Fibroblast of skin of abdomen (primary cell): ENCODE measurements at regions not wholly inside any gene's neighbourhood (a gene's known extent, or its start where the extent isn't known, plus 50 kb on each side); places are given as distances from the start of the nearest gene placed in this dataset.
"Not testable (repeated sequence)": the region's sequence is repeated elsewhere in the genome, so short reads cannot be mapped to it uniquely, and the experiment has no call there.

Source experiments
- DNase-seq: peaks from one replicate; pipeline ENCODE4 v3.0.0-alpha.2; 2013

DNA sequence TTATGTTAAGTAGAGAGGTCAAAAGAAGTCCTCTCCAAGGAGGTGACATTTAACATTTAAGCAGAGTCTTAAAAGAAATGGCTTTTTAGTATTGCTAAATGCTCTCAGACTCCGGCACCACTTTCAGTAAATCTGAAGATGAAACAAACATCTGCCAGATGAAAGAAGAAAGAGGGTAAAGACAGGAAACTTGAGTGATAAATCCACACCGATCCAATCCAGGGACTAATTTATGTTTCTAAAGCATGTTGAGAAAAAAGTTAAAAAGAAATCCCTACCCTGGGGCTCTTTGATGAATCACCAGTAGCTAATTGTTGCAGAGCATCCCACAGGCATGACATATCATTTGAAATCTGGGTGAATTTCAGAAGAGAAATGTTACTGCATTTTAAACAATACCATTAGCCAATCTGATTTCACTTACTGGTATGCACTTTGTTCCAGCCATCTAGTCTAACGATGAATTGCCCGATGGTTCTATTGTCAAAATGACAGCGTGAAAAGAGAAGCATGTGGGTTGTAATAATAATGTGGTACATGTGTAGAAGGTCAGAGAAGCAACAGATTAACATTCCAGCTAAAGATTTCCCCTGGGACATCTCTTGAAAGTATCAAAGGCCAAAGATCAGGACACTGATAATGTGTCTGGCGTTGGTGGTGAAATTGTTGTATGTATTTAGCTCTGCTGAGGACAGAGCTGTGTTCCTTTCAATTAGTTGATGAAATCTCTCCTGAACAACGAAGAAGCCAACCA is 485.7 kb downstream of the CSNK1G3 start:
- DNase-seq: peak; percentile 93

DNA sequence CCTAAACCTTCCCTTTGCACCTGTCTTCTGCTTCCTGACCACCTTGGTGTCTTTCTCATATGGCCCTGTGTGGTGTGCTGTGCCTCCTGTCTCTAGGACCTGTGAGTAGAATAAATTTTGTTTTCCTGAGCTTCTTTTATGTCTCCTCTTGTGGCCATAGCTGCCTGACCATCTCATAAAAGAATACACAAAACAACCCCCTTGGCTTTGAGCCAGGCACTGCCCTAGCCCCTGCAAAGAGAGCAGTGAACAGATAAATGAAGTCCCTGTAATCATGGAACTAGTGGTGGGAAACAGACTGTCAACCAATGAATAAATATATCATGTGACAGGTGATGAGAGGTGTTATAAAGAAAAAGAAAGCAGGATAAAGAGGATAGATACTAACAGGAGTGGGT is 485.1 kb downstream of the CSNK1G3 start:
- no peak for DNase-seq

- peak; percentile 47 for DNase-seq
Measured at GRCh38 chr5:123992641-123993040, 480.7 kb downstream of the CSNK1G3 start.

DNA sequence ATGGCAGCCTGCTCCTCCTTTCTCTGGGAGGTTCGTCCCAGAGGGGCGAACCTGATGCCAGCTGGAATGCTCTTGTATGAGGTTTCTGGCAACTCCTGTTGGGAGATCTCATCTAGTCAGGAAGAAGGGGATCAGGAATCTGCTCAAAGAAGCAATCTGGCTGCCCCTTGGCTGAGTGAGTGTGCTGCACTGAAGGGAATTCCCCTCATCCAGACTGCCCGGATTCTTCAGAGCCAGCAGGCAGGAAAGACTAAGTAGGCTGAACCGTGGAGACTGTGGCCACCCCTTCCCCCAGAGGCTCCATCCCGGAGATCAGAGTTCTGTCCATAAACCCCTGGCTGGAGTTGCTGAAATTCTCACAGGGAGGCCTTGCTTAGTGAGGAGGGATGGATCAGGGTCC is 476.0 kb downstream of the CSNK1G3 start:
- no peak for DNase-seq

GRCh38 chr5:123976379-123977033 is 464.5 kb downstream of the CSNK1G3 start:
- no peak for DNase-seq

DNA sequence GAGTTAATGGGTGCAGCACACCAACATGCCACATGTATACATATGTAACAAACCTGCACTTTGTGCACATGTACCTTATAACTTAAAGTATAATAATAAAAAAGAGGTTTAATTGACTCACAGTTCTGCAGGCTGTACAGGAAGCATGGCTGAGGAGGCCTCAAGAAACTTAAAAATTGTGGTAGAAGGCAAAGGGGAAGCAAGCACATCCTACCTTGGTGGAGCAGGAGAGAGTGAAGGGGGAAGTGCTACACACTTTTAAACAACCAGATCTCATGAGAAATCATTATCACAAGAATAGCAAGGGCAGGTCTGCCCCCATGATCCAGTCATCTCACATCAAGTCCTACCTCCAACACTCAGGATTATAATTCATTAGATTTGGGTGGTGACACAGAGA is 463.5 kb downstream of the CSNK1G3 start:
- not testable (repeated sequence) for DNase-seq

DNA sequence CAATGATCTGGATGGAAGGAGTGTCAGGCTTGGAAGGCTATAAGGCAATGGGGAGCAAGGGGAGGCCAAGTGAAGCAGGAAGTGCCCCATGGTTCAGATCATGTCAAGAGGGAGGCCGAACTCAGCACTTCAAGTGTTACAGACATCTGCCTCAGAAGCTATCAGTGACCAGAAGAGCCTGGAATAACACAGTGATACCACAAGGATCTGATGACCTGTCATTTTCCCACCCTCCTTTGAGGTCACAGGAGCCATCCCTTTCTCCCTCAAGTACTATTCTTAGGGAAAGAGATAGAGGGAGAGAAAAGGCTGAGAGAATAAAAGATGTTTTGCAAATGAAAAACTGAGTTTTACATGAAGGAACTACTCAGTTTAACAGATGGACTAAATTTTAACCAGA is 454.8 kb downstream of the CSNK1G3 start:
- no peak for DNase-seq

DNA sequence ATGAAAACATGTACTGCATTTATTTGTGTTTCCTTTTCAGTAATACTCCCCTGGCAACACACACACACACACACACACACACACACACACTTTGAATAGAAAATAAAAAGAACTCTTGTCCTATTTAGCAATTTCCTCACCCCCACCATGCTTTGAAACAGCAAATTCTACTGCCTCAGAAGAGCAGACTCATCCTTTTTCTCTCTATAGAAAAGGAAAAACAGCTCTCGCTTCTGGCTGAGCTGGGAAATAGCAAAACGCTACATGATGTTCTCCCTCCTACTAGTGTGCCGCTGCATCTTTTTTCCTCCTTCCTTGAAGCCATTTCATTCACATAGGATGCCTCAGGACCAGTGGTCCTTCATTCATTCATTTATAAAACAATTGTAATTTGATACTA is 453.6 kb downstream of the CSNK1G3 start:
- DNase-seq: no peak

DNA sequence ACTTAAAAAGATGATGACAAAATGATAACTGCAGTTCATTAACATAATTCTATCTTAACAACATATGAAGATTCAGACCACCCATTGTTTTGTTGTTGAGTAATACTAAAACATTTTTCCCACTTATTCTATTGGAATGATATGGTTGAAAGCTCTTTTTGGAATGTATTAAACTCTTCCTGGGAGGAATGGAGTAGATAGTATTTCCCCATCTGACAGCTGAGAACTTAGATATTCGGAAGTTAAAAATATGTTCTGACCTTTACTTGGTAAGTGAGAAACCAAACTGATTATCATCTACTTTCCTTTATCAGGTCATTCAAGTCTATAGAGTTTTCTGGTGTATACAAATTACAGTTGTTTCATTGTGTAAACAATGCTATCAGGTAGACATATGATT is 452.9 kb downstream of the CSNK1G3 start:
- DNase-seq: peak; percentile 80

DNA sequence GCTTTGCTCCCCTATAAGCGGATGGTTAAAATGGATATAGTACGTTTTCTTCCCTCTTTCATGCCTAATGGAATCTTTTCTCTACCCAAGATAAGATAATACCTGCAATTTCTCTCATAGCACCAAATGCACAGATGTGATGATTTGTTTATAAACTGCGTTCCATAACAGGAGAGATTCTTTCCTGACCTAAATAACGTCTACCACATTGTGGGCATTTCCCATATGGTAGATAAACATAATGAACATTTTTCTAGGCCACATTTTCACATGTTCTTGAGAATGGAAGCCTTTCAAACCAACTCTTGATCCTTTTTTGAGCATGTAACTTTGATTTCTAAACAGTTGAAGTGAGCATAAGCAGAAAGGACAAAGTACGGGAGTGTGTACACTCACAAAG is 448.5 kb downstream of the CSNK1G3 start:
- DNase-seq: no peak

DNA sequence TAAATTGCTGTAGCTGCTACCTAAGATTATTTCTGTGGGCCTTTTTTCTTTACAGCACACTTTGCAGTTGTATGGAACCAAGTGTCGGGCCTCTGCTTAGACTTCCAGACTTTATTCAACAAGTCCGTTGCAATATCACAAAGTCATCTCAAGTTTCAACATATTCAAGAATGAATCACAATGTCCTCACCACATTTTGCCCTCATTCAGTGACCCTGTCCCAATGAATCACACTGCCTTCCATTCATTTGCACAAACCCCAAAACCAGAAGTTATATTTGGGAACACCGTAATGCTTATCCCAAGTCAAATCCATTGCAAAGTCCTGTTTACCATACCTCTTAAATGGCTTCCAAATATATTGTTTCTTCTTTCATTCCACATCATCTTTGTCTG is 439.6 kb downstream of the CSNK1G3 start:
- peak; percentile 95 for DNase-seq

- DNase-seq: peak; percentile 29
Measured at GRCh38 chr5:123950701-123951581, 439.0 kb downstream of the CSNK1G3 start.

DNA sequence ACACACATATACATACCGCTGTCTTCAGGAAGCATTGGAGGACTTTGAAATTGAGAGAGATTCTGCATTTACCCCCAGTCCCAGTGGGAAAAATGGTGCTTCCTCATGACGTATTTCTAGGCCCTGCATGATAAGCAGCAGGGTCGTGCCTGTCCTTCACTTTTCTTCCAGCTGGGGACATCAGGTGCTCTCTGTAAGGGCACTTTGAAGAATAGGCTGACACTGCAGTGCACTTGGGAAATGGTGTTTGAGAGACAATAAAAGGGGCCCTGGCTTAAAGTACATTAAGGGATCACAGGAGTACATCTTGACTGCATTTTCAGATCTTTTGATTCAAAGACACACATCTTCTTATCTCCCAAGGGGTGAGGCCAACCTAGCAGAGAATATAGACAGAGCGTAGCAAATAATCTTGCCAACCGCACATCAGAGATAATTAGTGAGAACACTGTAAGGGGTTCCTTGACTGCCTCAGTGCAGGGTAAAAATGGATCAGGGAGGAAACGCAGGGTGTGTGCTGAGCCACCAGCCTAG is 437.9 kb downstream of the CSNK1G3 start:
- DNase-seq: no peak

- no peak for DNase-seq
Measured at GRCh38 chr5:123949043-123949804, 437.2 kb downstream of the CSNK1G3 start.

GRCh38 chr5:123947797-123948196 is 435.8 kb downstream of the CSNK1G3 start:
- no peak for DNase-seq

DNA sequence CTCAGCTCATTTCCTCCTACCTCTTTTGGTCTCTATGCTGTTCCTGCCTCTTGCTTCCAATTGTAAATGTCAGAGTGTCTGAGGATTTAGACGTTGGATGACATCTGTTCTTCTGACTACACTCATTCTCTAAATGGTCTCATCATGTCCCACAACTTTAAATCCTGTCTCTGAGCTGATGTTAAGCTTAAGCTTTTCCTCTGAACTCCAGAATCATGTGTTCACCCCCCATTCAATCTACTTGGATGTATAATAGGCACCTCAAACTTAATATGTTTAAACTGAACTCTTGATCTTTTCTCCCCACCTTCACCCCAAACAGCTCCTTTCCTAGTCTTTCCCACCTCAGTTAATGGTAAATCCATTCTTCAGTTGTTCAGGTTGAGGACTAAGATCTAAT is 433.6 kb downstream of the CSNK1G3 start:
- DNase-seq: no peak

- DNase-seq: peak; percentile 33
Measured at GRCh38 chr5:123943151-123943550, 431.2 kb downstream of the CSNK1G3 start.

GRCh38 chr5:123940416-123940815 is 428.4 kb downstream of the CSNK1G3 start:
- no peak for DNase-seq

GRCh38 chr5:123937230-123937629 is 425.3 kb downstream of the CSNK1G3 start:
- DNase-seq: peak; percentile 27

- no peak for DNase-seq
Measured at GRCh38 chr5:123936548-123936947, 424.6 kb downstream of the CSNK1G3 start.

GRCh38 chr5:123933812-123934211 is 421.8 kb downstream of the CSNK1G3 start:
- DNase-seq: not testable (repeated sequence)

- DNase-seq: no peak
Measured at GRCh38 chr5:123929055-123929474, 417.1 kb downstream of the CSNK1G3 start.
